ENCODE measurements at regions not wholly inside any gene's neighbourhood (a gene's known extent, or its start where the extent isn't known, plus 50 kb on each side); places are given as distances from the start of the nearest gene placed in this dataset.

- TF ChIP-seq, protein P1, sequence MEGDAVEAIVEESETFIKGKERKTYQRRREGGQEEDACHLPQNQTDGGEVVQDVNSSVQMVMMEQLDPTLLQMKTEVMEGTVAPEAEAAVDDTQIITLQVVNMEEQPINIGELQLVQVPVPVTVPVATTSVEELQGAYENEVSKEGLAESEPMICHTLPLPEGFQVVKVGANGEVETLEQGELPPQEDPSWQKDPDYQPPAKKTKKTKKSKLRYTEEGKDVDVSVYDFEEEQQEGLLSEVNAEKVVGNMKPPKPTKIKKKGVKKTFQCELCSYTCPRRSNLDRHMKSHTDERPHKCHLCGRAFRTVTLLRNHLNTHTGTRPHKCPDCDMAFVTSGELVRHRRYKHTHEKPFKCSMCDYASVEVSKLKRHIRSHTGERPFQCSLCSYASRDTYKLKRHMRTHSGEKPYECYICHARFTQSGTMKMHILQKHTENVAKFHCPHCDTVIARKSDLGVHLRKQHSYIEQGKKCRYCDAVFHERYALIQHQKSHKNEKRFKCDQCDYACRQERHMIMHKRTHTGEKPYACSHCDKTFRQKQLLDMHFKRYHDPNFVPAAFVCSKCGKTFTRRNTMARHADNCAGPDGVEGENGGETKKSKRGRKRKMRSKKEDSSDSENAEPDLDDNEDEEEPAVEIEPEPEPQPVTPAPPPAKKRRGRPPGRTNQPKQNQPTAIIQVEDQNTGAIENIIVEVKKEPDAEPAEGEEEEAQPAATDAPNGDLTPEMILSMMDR (optimal IDR thresholded peaks at IDR 0.05 in 1 of 3, IDR thresholded peaks at IDR 0.05 in 1 of 3, conservative IDR thresholded peaks at IDR 0.05 in 1 of 3; ENCODE audit: extremely low read depth in 1 of 3, insufficient read depth in 2 of 3, low read length in 3 of 3): no peak
- no peak for TF ChIP-seq EZH2 (IDR thresholded peaks at IDR 0.05; ENCODE audit: low read length)
Measured at GRCh38 chr2:129004485-129004884, 685.8 kb upstream of the HS6ST1 start.
